ENCODE measurements at regions not wholly inside any gene's neighbourhood (a gene's known extent, or its start where the extent isn't known, plus 50 kb on each side); places are given as distances from the start of the nearest gene placed in this dataset.

DNA sequence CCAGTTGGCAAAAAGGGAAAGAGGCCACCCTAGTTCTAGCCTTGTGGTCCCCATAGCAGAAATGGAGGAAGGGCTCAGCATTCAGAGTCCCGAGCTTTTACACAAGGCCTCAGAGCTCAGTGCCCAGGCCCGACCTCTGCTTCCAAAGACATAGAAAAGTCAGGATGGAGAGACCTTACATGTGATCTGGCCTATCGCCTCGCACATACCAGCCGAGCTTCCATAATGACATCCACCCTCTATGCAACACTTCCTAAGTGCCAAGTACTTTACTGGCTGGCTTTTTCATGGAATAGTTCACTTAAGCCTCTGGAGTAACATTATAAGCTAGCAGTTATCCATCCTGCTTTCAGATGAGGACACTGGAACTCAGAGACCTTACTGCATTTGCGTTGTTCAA lies 275.9 kb downstream of the FAM43A start:
- no peak for DNase-seq (ENCODE audit: low read depth in 1 of 2, low spot score in 1 of 2)

DNA sequence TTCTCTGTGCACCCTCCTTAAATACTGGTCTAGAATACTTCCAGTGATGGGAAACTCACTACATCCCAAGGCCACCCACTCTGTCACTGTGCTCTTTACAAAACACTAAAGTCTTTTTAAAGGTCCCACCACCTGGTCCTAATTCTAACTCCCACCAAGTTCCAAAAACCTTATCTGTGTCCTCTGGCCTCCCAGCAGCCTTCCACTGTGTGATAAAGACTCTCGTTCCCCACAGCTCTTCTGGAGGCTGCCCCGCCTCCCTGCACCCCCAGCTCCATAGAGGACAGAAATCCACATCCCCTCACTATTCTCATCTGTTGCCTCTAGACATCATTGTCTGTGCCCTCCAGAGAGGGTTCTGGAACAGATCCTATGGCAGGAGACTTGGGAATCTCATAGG lies 276.4 kb downstream of the FAM43A start:
- no peak for DNase-seq (ENCODE audit: low read depth in 1 of 2, low spot score in 1 of 2)

DNA sequence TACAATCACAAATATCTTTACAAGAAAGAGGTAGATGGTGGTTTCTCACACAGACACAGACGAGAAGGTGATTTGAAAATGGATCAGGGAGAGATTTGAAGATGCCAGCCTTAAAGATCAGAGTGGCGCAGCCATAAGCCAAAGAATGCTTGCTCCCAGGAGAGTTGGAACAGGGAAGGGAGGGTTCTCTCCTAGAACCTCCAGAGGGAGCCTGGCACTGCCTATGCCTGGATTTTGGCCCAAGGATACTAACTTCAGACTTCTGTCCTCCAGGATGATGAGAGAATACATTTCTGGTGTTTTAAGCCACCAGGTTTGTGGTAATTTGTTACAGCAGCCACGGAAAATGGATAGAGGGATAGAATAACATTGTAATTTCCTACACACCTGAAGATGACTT lies 279.1 kb downstream of the FAM43A start:
- no peak for DNase-seq (ENCODE audit: low read depth in 1 of 2, low spot score in 1 of 2)

DNA sequence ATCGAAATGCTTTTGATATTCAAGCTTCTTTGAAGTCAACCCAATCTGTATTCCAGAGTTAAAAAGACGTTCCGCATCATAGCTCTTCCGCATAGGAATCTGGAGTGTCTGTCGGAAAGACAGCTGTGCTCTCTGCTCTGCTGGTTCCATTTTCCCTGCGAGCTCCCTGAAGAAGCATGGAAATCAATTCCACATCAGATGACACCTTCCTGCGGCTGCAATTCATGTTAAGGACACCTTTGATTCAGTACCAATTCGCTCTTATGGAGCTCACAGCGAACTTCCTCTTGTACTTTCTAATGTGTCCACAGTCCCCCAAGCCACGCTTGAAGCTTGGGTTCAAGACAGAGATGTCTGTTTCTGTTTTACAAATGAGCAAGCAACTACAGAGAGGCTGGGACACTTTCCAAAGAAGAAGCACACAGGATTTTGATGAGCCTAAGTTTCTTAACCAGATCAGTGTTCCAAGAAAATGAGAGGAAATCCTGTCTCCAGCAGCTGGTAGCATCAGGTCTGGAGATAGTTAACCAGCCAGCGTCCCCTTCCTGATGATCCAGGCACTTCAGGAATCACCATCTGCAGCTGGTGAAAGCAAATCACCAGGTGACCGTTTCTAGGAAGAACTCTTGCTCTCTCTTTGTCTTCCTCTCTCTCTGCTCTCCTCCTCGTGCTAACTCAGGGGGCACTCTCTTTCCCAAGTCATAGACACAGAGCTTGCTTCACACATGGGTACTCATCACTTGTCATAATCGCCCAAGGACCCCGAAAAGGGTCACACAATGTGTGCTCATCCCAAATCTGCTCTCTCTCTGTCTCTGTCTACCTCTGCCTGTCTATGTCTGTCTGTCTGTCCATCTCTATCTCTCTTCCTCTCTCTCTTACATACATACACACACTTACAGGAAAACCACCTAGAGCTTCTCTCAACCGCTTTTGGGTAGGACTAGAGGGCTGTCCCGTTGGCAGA lies 281.8 kb downstream of the FAM43A start:
- no peak for DNase-seq (ENCODE audit: low read depth in 1 of 2, low spot score in 1 of 2)

DNA sequence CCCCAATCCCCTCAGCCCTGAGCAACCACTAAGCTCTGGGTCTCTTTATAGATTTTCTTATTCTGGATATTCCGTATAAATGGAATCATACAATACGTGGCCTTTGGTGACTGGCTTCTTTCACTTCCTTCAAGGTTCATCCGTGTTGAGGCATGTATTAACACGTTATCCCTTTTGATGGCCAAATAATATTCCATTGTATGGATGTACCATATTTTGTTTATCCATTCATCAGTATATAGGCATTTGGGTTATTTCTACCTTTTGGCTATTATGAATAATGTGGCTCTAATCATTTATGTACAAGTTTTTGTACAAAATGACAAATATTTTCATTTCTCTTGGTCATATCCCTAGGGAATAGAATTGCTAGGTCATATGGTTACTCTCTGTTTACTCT lies 284.4 kb downstream of the FAM43A start:
- no peak for DNase-seq (ENCODE audit: low read depth in 1 of 2, low spot score in 1 of 2)

DNA sequence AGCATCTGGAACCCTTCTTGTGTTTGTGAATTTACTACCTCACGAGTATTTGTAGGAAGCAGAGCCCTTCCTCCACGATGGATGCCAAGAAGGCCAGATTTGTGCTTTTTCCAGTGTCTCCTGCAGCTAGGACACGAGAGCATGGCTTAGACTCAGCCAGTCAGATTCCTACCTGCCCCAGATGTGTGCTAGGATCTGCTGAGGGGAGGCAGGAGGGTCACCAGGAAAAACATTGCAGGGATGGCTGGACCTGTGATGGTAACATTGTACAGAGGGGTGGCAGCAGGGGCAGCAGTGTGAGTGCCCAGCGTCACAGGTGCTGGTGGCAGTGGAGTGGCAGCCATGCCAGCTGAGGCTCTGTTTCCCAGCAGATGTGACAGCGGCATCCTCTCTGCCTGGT lies 285.3 kb downstream of the FAM43A start:
- DNase-seq (ENCODE audit: low read depth in 1 of 2, low spot score in 1 of 2), result no peak

DNA sequence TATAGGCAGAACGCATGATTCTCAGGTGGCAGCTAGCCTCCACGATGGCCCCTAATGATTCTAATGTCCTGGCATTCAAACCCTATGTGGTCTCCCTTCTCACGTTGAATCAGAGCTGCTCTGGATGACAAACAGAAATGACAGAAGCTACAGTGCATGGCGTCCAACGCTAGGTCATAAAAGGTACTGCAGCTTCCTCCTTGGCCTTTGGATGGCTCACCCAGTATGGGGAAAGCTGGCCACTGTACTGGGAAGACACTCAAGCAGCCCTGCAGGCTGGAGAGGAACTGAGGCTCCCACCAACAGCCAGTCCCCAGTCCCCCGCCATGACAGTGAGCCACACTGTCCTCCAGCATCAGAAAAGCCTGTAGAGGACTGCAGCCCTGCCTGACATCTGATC lies 286.3 kb downstream of the FAM43A start:
- no peak for DNase-seq (ENCODE audit: low read depth in 1 of 2, low spot score in 1 of 2)

DNA sequence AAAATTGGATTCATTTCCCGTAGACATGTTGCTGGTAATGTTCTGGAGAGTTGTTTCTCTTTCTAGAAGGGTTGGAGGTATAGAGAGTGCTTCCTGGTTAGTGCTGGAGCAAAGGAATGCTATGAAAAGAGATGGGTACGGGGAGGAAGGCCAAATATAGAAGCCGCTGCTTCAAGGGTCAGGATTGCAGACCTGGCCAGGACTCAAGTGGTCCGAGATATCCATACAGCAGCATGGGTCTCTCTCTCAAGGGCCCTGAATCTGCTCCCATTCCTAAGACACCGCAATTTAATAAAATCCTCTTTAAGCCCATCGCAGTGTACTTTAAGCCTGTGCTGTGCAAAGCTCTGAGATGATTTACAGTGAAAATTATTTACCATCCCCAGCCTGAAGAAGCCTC lies 287.0 kb downstream of the FAM43A start:
- no peak for DNase-seq (ENCODE audit: low read depth in 1 of 2, low spot score in 1 of 2)

DNA sequence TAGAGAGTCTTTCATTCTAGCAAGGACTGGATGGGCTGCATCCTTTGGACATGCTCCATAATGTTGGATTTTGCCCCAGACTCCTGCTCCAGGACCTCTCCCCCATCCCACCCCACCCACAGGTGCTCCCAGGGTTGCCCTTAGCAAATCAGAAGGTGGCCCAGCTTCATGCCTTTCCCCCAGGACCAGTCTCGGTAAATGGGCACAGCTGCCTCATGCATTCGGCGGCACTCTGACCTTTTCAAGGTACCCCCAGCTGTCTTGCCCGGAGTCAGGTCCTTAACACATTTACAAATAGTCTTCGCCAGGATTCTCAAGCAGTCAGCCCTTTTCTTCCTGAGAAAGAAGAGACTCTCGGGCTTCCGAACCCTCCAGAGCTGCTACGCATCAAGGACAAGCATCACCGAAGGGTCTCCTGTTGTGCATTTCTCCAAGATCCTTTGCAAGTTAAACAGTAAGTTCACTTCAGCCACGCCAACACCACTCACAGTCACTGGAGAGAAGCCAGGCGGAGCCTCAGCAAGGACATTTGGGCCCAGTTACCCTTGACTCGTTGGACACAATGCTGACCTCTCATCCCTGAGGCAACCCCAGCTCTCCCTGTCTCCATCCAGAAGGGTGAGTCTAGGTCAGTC lies 287.8 kb downstream of the FAM43A start:
- no peak for DNase-seq (ENCODE audit: low read depth in 1 of 2, low spot score in 1 of 2)

DNA sequence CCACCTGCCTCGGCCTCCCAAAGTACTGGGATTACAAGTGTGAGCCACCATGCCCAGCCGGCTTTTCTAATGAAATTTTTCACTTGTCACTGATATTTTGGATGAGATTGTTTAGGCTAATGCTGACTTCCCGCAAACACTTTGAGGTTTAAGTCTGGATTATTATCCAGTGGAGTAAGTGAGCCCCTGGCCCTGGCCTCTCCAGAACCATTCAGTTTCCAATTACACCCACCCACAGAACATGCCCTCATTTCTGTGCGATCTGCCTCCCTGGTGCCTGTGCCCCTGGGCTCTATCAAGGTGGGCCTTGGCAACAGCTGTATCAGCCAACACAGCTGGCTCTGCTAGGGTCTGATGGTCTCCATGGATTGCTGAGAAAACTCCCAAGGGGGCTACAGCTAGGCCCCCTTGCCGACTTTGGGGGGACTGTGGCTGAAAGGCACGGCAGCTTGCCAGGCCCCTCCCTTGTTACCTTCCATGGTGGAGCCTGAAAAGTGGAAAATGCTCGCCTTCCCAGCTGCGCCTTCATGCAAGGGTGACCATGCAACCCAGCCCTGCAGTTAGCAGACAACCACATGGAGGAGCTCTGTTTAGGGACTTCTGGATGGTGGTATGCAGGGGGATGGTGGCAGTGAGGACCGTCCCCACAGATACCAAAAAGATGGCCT lies 288.9 kb downstream of the FAM43A start:
- DNase-seq (ENCODE audit: low read depth in 1 of 2, low spot score in 1 of 2), result no peak

DNA sequence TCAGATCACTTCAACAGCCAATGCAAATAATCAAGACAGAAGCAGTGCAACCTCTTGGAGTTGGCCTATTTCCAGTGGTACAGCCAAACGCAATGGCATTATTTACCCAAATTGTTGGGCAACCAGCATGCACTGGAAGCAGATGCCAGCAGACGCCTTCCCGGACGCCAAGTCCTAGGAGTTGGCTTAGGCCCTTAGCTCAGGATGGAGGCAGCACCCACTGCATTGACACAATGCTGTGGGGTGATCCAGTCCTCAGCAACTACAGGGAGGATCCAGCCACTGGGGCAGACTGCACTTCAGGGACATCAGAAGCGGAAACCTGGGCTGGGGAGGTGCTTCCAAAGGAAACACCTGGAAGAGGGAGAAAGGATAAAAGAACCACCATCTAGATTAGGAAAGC lies 290.4 kb downstream of the FAM43A start:
- no peak for DNase-seq (ENCODE audit: low read depth in 1 of 2, low spot score in 1 of 2)

DNA sequence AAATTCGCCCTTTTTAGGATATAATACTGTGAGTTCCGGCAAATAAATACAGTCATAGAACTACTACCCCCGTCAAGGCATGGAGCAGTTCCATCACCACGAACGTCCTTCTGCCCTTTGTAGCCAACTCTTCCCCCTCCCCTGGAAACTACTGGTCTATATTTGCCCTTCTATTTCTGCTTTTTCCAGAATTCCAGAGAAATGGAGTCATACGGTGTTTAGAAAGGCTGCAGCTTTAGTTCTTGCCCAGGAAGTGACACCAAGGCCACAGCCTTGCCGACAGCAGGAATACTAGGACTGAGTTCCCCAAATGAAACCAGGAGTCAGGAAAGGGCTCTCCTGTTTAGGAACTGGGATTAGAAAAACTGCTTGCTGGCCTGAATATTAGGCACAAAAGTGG lies 291.2 kb downstream of the FAM43A start:
- no peak for DNase-seq (ENCODE audit: low read depth in 1 of 2, low spot score in 1 of 2)

DNA sequence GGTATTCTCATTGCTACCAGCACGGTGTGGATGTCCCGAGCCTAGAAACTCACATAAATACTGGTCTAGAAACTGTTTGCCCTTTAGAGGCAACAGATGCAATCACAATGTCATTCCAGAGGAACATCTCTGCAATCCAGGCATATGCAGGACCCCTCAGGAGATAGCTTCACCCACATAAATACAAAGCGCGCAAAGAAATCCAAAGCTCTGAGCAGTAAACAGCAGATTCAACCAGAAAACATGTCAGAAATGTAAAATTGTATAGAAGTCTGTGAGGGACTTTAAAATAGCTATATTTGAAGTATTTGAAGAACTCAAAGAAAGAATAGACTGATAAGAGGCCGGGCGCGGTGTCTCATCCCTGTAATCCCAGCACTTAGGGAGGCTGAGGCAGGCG lies 291.7 kb downstream of the FAM43A start:
- no peak for DNase-seq (ENCODE audit: low read depth in 1 of 2, low spot score in 1 of 2)

DNA sequence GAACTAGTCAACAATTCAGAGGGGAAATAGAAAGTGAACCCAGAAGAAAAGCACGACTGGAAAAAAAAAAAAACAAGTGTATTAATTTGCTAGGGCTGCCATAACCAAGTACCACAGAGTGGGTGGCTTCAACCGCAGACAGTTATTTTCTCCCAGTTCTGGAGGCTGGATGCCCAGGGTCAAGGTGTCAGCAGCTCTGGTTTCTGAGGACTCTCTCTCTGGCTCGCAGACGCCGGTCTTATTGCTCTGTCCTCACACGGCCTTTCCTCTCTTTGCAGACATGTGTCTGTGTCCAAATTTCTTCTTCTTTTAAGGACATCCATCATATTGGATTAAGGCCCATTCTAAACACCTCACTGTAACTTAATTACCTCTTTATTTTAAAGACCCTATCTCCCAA lies 291.8 kb downstream of the XXYLT1 start:
- no peak for DNase-seq (ENCODE audit: low read depth in 1 of 2, low spot score in 1 of 2)

DNA sequence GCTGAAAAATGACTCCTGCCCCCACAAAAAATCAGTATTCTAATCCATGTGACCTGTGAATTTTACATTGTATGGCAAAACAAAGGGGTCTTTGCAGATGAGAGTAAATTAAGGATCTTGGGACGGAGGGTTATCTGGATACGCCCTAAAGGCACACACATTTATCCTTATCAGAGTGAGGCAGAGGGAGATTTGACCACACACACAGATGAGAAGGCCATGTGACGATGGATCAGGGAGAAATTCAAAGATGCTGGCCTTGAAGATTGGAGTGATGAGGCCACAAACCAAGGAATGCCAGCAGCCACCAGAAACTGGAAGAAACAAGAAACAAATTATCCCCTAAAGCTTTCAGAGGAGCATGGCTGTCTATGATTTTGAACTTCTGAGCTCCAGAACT lies 288.5 kb downstream of the XXYLT1 start:
- DNase-seq (ENCODE audit: low read depth in 1 of 2, low spot score in 1 of 2), result no peak

DNA sequence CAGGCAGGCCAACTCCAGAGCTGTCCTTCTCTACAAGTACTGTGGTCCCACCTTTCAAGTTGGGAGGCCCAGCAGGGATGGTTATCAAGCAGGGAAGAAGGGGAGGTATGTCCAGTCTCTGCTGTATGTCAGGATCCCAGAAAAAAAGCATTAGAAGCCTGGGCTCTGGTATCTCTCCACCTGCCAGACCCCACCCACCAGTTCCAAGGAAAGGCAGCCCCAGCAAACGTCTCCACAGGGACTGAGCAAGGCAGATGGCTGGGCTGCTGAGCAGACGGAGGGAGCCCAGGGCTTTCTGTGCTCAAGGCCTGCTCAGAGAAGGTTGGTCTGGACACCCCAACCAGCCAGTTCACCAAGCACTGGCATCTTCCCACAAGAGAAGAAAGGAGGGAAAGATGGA lies 287.8 kb downstream of the XXYLT1 start:
- DNase-seq (ENCODE audit: low read depth in 1 of 2, low spot score in 1 of 2), result no peak

DNA sequence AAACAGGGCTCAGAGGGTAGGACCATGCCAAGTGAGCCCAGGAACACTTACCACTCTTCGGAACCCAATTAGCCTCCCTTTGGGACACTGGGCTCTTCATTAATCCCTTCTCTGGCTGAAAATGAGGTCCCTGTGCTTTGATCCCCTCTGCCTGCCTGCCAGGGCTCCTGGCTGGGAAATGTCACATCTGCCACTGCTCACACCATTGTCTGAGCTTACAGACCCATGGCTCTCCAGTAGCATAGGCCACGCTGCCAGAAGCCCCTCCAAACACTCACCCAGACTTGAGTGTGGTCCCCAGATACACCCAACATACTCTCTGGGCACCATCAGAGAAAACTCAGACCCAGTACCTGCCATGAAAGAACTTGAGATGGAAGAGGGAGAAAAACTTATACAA lies 287.3 kb downstream of the XXYLT1 start:
- no peak for DNase-seq (ENCODE audit: low read depth in 1 of 2, low spot score in 1 of 2)

DNA sequence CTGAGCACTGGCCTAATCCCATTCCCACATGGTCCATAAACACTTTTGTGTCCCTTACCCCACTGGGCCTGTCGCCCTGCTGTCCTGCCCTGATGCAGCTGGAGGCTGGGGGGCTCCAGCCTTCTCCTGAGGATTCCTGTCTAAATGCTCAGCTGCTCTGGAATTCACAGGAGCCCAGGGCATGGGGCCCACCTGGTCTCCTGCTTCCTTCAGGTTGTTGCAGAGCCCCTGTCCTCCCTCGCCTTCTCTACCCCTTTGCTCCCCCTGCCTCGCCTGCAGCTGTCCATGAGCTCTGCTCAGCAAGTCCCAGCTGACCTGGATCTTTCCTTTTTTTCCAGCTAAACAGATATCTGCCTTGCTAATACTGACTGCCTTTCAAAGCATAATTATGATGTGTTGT lies 286.9 kb downstream of the XXYLT1 start:
- DNase-seq (ENCODE audit: low read depth in 1 of 2, low spot score in 1 of 2), result no peak

DNA sequence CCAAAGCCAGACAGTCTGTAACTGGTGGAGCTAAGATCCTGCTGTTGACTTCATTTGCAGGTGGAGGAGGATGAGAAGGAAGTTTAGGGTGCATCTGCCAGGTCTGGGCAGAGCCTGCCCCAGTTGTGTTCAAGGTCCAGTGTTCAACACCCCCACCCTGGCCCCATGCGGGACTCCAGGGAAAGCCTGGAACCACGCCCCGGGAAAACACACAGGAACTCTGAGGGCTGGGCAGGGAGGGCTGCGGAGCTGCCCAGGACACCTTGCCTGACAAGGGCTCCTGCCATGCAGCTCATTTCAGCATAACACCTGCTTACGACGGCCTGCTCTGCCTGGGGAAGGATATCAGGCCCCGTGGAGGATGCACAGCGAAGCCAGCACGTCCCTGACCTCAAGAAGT lies 286.3 kb downstream of the XXYLT1 start:
- no peak for DNase-seq (ENCODE audit: low read depth in 1 of 2, low spot score in 1 of 2)

DNA sequence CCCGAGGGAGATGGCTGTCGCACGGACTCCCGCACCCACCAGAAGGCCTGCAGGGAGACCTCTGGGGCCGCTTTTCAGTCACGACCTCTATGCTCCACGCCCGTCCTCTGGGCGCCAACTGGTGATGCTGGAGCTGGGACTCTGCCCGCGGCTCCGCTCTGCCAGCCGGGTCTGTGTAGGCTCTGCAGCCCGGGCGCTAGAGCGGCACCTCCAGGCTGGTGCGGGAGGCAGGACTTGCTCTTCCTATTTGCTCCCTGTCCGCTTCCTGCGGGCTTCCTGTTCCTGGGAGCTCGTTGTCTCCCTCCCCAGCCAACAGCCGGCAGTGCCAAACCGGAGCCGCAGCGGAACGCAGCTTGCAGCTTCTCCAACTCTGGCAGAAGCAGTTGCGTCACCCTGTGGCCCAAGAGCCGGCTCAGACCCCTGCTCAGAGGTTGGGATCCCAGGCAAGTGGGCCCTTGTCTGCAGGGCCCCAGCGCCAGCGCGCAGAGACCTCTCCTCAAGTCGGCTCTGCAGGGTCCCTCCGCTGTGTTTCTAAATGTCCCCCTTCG lies 285.9 kb downstream of the XXYLT1 start:
- no peak for DNase-seq (ENCODE audit: low read depth in 1 of 2, low spot score in 1 of 2)

DNA sequence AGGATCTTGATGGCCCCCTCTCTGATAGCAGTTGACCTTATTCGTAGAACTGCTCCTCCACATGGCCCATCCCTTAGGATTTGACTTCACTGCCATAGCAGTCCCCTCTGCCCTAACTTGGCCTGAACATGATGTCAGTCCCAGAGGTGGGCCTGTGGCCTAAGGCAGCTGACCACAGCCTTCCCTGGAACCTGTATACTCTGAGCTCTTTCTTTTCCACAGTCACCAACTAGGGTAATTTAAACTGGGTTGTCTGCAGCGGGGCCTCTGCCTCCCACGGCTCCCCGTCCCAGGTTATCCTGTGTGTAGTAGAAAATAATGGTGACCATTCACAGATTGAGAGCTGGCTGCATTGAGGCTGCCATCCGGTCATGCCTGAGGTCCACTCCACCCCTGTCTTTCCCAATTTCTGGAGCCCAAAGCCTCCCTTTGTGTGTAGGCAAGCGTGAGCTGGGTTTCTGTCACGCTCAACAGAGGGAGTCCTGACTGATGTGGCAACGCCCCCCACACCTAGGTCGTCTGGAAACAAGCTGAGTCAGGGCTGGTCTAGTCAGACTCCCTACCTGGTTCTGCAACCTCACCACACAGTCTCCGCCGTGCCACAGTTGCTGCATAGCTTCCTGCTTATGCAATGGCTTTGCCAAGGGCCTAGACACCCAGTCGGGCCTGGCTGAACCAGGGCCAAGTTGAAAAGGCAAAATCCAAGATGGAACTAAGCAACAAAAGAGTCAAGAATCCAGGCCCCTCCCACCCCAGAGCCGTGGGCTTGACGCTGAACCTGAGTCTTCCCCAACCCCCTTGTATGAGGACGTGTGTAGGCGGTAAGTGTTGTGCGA lies 284.5 kb downstream of the XXYLT1 start:
- DNase-seq (ENCODE audit: low read depth in 1 of 2, low spot score in 1 of 2), result no peak

Measured in activated CD4-positive, alpha-beta T cell treated with anti-CD3 and anti-CD28 coated beads, Interleukin-2, amount 50 U/mL, for 24 hours (primary cell).